ENCODE measurements at regions not wholly inside any gene's neighbourhood (a gene's known extent, or its start where the extent isn't known, plus 50 kb on each side); places are given as distances from the start of the nearest gene placed in this dataset.

GRCh38 chr20:22127587-22127986, 422.1 kb downstream of the PAX1 start:
- no peak for TF ChIP-seq POLR2AphosphoS5 (IDR thresholded peaks at IDR 0.05)
- TF ChIP-seq, protein P1, sequence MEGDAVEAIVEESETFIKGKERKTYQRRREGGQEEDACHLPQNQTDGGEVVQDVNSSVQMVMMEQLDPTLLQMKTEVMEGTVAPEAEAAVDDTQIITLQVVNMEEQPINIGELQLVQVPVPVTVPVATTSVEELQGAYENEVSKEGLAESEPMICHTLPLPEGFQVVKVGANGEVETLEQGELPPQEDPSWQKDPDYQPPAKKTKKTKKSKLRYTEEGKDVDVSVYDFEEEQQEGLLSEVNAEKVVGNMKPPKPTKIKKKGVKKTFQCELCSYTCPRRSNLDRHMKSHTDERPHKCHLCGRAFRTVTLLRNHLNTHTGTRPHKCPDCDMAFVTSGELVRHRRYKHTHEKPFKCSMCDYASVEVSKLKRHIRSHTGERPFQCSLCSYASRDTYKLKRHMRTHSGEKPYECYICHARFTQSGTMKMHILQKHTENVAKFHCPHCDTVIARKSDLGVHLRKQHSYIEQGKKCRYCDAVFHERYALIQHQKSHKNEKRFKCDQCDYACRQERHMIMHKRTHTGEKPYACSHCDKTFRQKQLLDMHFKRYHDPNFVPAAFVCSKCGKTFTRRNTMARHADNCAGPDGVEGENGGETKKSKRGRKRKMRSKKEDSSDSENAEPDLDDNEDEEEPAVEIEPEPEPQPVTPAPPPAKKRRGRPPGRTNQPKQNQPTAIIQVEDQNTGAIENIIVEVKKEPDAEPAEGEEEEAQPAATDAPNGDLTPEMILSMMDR (IDR thresholded peaks at IDR 0.05): no peak

Measured in breast epithelium (tissue), 3 donors.